ENCODE measurements at regions not wholly inside any gene's neighbourhood (a gene's known extent, or its start where the extent isn't known, plus 50 kb on each side); places are given as distances from the start of the nearest gene placed in this dataset.

- H3K9me3 Mint-ChIP-seq, result peaks cover 0 to 6% (median 3%) of the 10 kb centered on the region in 7 donors
These were observed 51.8 kb upstream of the HMHB1 start for GRCh38 chr5:143760131-143760505.

DNA sequence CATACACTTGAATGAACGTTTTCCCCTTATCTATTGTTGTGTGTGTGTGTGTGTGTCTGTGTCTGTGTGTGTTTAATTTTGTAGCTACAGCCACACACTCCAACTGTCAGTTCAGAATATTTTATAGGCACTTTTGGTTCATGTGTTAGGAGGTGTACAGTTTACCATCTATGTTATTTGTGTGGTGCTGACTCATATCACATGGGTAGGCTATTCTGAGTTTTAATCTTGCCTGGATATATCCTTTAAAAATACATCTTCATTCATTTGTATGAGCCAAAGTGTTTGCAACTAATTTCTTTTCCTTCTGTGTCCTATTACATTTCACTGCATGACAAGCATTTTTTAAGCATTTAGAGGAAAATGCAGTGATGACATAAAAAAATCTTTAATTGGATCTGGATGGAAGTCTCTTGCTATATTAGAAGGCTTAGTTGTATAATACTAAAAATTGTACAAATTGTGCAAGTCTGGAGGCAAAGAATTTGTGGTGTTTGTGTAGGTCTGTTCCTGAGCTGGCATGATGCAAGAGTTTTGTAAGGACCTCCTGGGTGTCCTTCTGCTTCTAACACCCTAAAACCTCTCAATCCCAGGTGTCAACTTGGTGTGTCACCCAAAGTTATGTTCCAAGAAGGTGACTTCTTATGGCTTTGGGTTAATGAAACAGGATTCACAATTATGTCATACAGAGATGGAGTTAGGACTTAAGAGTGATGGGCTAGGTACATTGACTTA lies 52.4 kb upstream of the HMHB1 start:
- Histone ChIP-seq H3K4me2 (replicated peaks; ENCODE audit: extremely low read depth, low read length, poor library complexity, severe bottlenecking) (no peak overlapping the region), H3K27me3 (ENCODE audit: control insufficient read depth in 2 of 2, insufficient read depth in 2 of 2, low read length in 2 of 2) (no peaks in the 10 kb centered on the region), H3K27ac (ENCODE audit: low read depth in 1 of 2, low read length in 2 of 2) (no peak overlapping the region), H3K79me2 (ENCODE audit: insufficient read depth, low read length) (no peaks in the 10 kb centered on the region), H2AFZ (ENCODE audit: insufficient read depth, low read depth, low read length, poor library complexity, severe bottlenecking) (no peak overlapping the region), H4K20me1 (ENCODE audit: insufficient read depth, low read length) (no peaks in the 10 kb centered on the region), H3K36me3 (replicated peaks in 1 of 2; ENCODE audit: control insufficient read depth in 1 of 2, insufficient read depth in 2 of 2, low read length in 2 of 2) (no peaks in the 10 kb centered on the region), H3K9ac (ENCODE audit: insufficient read depth, low read length, poor library complexity, severe bottlenecking) (no peak overlapping the region), H3K4me1 (ENCODE audit: control insufficient read depth in 1 of 2, insufficient read depth in 2 of 2, low read length in 2 of 2) (no peaks in the 10 kb centered on the region), H3K9me3 (replicated peaks in 1 of 2; ENCODE audit: control insufficient read depth in 1 of 2, insufficient read depth in 1 of 2, low read length in 2 of 2) (no peaks in the 10 kb centered on the region), H3K4me3 (replicated peaks in 1 of 3; ENCODE audit: low read depth in 2 of 3, low read length in 3 of 3) (no peak overlapping the region)
- no peaks in the 10 kb centered on the region for H3K36me3 Mint-ChIP-seq
- WGBS (ENCODE audit: insufficient coverage), result no CpG with 5 or more reads among the region's 1 CpG
- no peak overlapping the region for H3K4me3 Mint-ChIP-seq
- TF ChIP-seq CTCF (IDR thresholded peaks at IDR 0.05), result no peak
- intact Hi-C loops (cut with micrococcal nuclease), result no loop called here
- peaks cover 0 to 2% (median 2%) of the 10 kb centered on the region in 3 donors for H3K27me3 Mint-ChIP-seq (ENCODE audit: low read depth in 3 of 3)
- no peaks in the 10 kb centered on the region for H3K4me1 Mint-ChIP-seq
- H3K9me3 Mint-ChIP-seq, result peaks cover 0 to 6% (median 3%) of the 10 kb centered on the region in 7 donors
- no peak for DNase-seq
- no peak overlapping the region for H3K27ac Mint-ChIP-seq

More at GRCh38 chr5:143760131-143760505, 51.8 kb upstream of the HMHB1 start:
- H3K4me2 ChIP-seq (replicated peaks; ENCODE audit: extremely low read depth, low read length, poor library complexity, severe bottlenecking), result no peak overlapping the region
- H3K27ac ChIP-seq (ENCODE audit: low read depth in 1 of 2, low read length in 2 of 2), result no peak overlapping the region
- intact Hi-C loops (cut with micrococcal nuclease), result no loop called here
- H3K4me3 ChIP-seq (replicated peaks in 1 of 3; ENCODE audit: low read depth in 2 of 3, low read length in 3 of 3), result no peak overlapping the region
- H3K9ac ChIP-seq (ENCODE audit: insufficient read depth, low read length, poor library complexity, severe bottlenecking), result no peak overlapping the region
- no peaks in the 10 kb centered on the region for H3K27me3 ChIP-seq (ENCODE audit: control insufficient read depth in 2 of 2, insufficient read depth in 2 of 2, low read length in 2 of 2)
- no CpG with 5 or more reads among the region's 1 CpG for WGBS (ENCODE audit: insufficient coverage)
- Mint-ChIP-seq H3K36me3 (no peaks in the 10 kb centered on the region), H3K4me1 (no peaks in the 10 kb centered on the region), H3K27me3 (ENCODE audit: low read depth in 3 of 3) (peaks cover 0 to 2% (median 2%) of the 10 kb centered on the region in 3 donors), H3K27ac (no peak overlapping the region), H3K4me3 (no peak overlapping the region)
- no peaks in the 10 kb centered on the region for H4K20me1 ChIP-seq (ENCODE audit: insufficient read depth, low read length)
- H2AFZ ChIP-seq (ENCODE audit: insufficient read depth, low read depth, low read length, poor library complexity, severe bottlenecking), result no peak overlapping the region
- DNase-seq, result no peak
- H3K79me2 ChIP-seq (ENCODE audit: insufficient read depth, low read length), result no peaks in the 10 kb centered on the region
- no peaks in the 10 kb centered on the region for H3K9me3 ChIP-seq (replicated peaks in 1 of 2; ENCODE audit: control insufficient read depth in 1 of 2, insufficient read depth in 1 of 2, low read length in 2 of 2)
- H3K4me1 ChIP-seq (ENCODE audit: control insufficient read depth in 1 of 2, insufficient read depth in 2 of 2, low read length in 2 of 2), result no peaks in the 10 kb centered on the region
- TF ChIP-seq CTCF (IDR thresholded peaks at IDR 0.05), result no peak
- H3K36me3 ChIP-seq (replicated peaks in 1 of 2; ENCODE audit: control insufficient read depth in 1 of 2, insufficient read depth in 2 of 2, low read length in 2 of 2), result no peaks in the 10 kb centered on the region
